ENCODE measurements at regions not wholly inside any gene's neighbourhood (a gene's known extent, or its start where the extent isn't known, plus 50 kb on each side); places are given as distances from the start of the nearest gene placed in this dataset.

DNA sequence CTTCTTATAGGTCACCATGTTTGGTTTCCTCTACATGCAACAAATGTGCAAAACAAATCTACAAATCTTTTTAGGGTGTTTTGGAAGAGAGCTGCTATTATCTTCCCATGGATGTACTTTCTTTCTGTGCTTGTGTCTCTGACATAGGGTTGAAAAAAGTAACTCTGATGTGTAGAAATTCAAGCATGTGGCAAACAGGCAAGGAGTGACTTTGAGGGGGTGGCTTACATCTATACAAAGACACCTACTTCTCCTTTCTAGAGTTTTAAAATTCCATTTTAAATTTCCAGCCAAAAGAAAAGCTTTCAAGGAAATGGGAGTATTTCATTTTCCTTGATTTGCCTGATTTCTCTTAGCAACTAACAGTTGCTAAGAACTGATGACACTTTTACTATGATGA lies 904.8 kb upstream of the CELF4 start:
- TF ChIP-seq, protein P1, sequence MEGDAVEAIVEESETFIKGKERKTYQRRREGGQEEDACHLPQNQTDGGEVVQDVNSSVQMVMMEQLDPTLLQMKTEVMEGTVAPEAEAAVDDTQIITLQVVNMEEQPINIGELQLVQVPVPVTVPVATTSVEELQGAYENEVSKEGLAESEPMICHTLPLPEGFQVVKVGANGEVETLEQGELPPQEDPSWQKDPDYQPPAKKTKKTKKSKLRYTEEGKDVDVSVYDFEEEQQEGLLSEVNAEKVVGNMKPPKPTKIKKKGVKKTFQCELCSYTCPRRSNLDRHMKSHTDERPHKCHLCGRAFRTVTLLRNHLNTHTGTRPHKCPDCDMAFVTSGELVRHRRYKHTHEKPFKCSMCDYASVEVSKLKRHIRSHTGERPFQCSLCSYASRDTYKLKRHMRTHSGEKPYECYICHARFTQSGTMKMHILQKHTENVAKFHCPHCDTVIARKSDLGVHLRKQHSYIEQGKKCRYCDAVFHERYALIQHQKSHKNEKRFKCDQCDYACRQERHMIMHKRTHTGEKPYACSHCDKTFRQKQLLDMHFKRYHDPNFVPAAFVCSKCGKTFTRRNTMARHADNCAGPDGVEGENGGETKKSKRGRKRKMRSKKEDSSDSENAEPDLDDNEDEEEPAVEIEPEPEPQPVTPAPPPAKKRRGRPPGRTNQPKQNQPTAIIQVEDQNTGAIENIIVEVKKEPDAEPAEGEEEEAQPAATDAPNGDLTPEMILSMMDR (IDR thresholded peaks at IDR 0.05): no peak
- TF ChIP-seq POLR2A (IDR thresholded peaks at IDR 0.05): no peak
